Ovary (tissue), 7 donors: ENCODE measurements at regions not wholly inside any gene's neighbourhood (a gene's known extent, or its start where the extent isn't known, plus 50 kb on each side); places are given as distances from the start of the nearest gene placed in this dataset.

Source experiments
- DNase-seq, 5 donors: peaks; one replicate each; pipeline ENCODE4 v3.0.0-alpha.2; 2019 to 2020
- H3K27ac ChIP-seq, 2 donors: fragments of 200-600 bp; one replicate each; pipeline versions ENCODE4 v1.5.1 to v1.8.0; 2019 to 2022
- H3K27me3 ChIP-seq: fragments of 200-600 bp; one replicate; pipeline ENCODE4 v1.8.0; 2022
- H3K36me3 ChIP-seq: fragments of 200-600 bp; sonication (generic); one replicate; pipeline ENCODE4 v1.5.1; 2019
- H3K4me1 ChIP-seq: one replicate; pipeline ENCODE4 v1.8.1; 2013; ENCODE audit warnings: mild to moderate bottlenecking, moderate library complexity; ENCODE audit not compliant: insufficient read depth
- H3K4me3 ChIP-seq: fragments of 200-600 bp; sonication (generic); one replicate; pipeline ENCODE4 v1.5.1; 2017
- H3K9me3 ChIP-seq, 2 donors: fragments of 200-600 bp in 1 of 2; sonication (generic) in 1 of 2; one replicate each; pipeline versions ENCODE4 v1.5.1 to v1.8.1; 2013 to 2019; ENCODE audit warnings: mild to moderate bottlenecking in 1 of 2, moderate library complexity in 1 of 2
- EP300 ChIP-seq: sonication (generic); formaldehyde crosslinking; IDR thresholded peaks from one replicate; pipeline ENCODE4 v1.6.1; 2017; ENCODE audit warnings: antibody characterized with exemption
- POLR2A ChIP-seq: fragments of 450-650 bp; IDR thresholded peaks from one replicate; pipeline ENCODE4 v1.6.1; 2017; ENCODE audit warnings: antibody characterized with exemption, mild to moderate bottlenecking, moderate library complexity
- WGBS, 3 donors: extraction: QIAGEN DNeasy Blood & Tissue Kit in 1 of 3; methylation state at CpG; one replicate each; pipeline versions ENCODE4 v1.1.5 to v1.1.7; 2013 to 2017; 5-methylcytosine and 5-hydroxymethylcytosine counted together
- intact Hi-C, 4 donors: fragments of 100-400 bp; cut with DNase I; formaldehyde crosslinking; loops; one replicate each; pipeline versions ENCODE4 v1.11.0 to v1.15.1; 2022 to 2023
- TF ChIP-seq, protein P1 (sequence below), 3 donors: fragments of 450-650 bp in 2 of 3; fragments of 200-600 bp in 1 of 3; IDR thresholded peaks; one replicate each; pipeline versions ENCODE4 v1.5.1 to v1.8.0; 2016 to 2022; ENCODE audit warnings: antibody characterized with exemption in 3 of 3, mild to moderate bottlenecking in 1 of 3
- donor health status: DM: no; HTN: no; CAD: no; lungs with moderate emphysema.
- donor health status: DM: no; HTN: no; CAD: no.
- donor health status: Bipolar disorder and iron deficiency.
- donor health status: DM: no; HTN: no; CAD: no.
- donor health status: DM: yes; HTN: yes; CAD: no.

GRCh38 chrX:98077440-98077839 is 1193.7 kb downstream of the RPA4 start:
- Histone ChIP-seq H3K27ac (no peak overlapping the region), H3K9me3 (no peaks in the 10 kb centered on the region), H3K4me3 (no peak overlapping the region), H3K36me3 (no peaks in the 10 kb centered on the region), H3K27me3 (no peaks in the 10 kb centered on the region), H3K4me1 (no peaks in the 10 kb centered on the region)
- intact Hi-C loops = no loop called here
- no peak for DNase-seq
- WGBS, 3 donors = 85 to 89% (median 86%) methylated on average over 5 of the region's 5 CpGs
- TF ChIP-seq, protein P1, sequence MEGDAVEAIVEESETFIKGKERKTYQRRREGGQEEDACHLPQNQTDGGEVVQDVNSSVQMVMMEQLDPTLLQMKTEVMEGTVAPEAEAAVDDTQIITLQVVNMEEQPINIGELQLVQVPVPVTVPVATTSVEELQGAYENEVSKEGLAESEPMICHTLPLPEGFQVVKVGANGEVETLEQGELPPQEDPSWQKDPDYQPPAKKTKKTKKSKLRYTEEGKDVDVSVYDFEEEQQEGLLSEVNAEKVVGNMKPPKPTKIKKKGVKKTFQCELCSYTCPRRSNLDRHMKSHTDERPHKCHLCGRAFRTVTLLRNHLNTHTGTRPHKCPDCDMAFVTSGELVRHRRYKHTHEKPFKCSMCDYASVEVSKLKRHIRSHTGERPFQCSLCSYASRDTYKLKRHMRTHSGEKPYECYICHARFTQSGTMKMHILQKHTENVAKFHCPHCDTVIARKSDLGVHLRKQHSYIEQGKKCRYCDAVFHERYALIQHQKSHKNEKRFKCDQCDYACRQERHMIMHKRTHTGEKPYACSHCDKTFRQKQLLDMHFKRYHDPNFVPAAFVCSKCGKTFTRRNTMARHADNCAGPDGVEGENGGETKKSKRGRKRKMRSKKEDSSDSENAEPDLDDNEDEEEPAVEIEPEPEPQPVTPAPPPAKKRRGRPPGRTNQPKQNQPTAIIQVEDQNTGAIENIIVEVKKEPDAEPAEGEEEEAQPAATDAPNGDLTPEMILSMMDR (IDR thresholded peaks at IDR 0.05) = no peak
- TF ChIP-seq POLR2A = no peak
- TF ChIP-seq EP300 = no peak

DNA sequence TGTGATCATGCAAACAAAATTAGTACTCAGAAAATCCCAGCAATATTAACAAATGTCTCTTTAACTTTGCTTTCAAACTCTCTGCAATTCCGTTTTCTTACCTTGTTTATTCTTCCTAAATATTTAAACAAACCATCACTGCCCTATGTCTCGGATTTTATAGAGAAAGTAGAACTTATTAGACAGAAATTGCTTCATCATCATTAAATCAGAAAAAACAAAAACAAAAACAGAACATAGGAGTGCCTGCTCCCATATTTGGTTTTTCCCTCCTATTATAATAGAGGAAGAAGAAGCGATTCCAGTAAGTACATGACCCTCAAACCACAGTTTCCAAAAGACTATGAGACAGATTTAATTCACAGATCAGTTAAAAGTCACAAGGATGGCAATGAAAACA is 1228.0 kb downstream of the RPA4 start:
- no peaks in the 10 kb centered on the region for H3K4me1 ChIP-seq
- 57 to 63% (median 62%) methylated on average over 3 of the region's 3 CpGs for WGBS, 3 donors
- no peaks in the 10 kb centered on the region for H3K9me3 ChIP-seq
- H3K4me3 ChIP-seq = no peak overlapping the region
- no peak for DNase-seq
- TF ChIP-seq, protein P1 (IDR thresholded peaks at IDR 0.05) = no peak
- TF ChIP-seq POLR2A = no peak
- intact Hi-C loops = no loop called here
- H3K27me3 ChIP-seq = no peaks in the 10 kb centered on the region
- H3K36me3 ChIP-seq = no peaks in the 10 kb centered on the region
- H3K27ac ChIP-seq = no peak overlapping the region

GRCh38 chrX:98114021-98114420 is 1230.3 kb downstream of the RPA4 start:
- no peak overlapping the region for H3K4me3 ChIP-seq
- no peak overlapping the region for H3K27ac ChIP-seq
- WGBS, 3 donors = 68 to 76% (median 74%) methylated on average over 2 of the region's 2 CpGs
- no peaks in the 10 kb centered on the region for H3K36me3 ChIP-seq
- H3K9me3 ChIP-seq = no peaks in the 10 kb centered on the region
- intact Hi-C loops = no loop called here
- H3K27me3 ChIP-seq = no peaks in the 10 kb centered on the region
- H3K4me1 ChIP-seq = no peaks in the 10 kb centered on the region
- DNase-seq = no peak
- TF ChIP-seq POLR2A = no peak
- TF ChIP-seq EP300 = no peak
- TF ChIP-seq, protein P1 (IDR thresholded peaks at IDR 0.05) = no peak

DNA sequence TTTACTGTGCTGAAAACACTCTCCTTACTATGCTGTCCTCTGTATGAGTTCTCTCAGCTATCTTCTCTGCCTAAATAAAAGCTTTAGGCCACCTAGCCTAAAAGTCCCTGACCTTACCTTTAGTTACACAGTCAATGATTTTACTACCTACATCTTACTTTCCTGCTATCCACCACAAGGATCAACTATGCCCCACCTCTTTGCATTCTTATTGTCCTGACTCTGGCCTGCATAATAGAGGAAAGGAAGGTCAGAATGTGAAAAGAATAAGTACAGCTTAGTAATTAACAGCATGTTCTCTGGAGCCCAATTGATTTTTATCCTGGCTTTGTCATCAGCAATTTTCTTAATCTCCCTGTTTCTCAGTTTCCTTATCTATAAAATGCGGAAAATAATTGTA is 1257.8 kb downstream of the RPA4 start:
- H3K27ac ChIP-seq = no peak overlapping the region
- DNase-seq = no peak
- 71 to 82% (median 71%) methylated on average over 1 of the region's 1 CpG for WGBS, 3 donors
- intact Hi-C loops = no loop called here
- H3K4me1 ChIP-seq = no peaks in the 10 kb centered on the region
- TF ChIP-seq POLR2A (no peak), EP300 (no peak)
- TF ChIP-seq, protein P1 (IDR thresholded peaks at IDR 0.05) = no peak
- no peak overlapping the region for H3K4me3 ChIP-seq
- H3K9me3 ChIP-seq = no peaks in the 10 kb centered on the region
- no peaks in the 10 kb centered on the region for H3K36me3 ChIP-seq
- H3K27me3 ChIP-seq = no peaks in the 10 kb centered on the region

DNA sequence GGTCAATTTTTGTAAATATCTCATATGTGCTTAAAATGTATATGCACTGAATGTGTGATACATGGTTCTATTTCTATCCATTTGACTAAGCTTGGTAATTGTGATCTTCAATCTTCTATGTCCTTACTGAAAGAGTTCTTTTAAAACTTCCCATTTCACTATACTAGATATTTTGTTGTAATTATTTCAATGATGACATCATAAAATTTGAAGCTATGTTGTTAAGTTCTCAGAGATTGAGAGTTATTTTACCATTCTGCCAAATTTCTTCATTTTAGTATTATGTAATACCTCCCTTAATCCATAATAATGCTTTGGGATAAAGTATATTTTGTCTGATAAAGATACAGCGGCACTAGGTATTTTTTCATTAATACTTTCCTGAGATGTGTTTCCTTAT is 1307.3 kb downstream of the RPA4 start:
- Histone ChIP-seq H3K4me3 (no peak overlapping the region), H3K36me3 (no peaks in the 10 kb centered on the region), H3K4me1 (no peaks in the 10 kb centered on the region), H3K27ac (no peak overlapping the region), H3K9me3 (no peaks in the 10 kb centered on the region), H3K27me3 (no peaks in the 10 kb centered on the region)
- intact Hi-C loops = no loop called here
- 85 to 98% (median 93%) methylated on average over 1 of the region's 1 CpG for WGBS, 3 donors
- DNase-seq = no peak
- TF ChIP-seq EP300 (no peak), POLR2A (no peak)
- TF ChIP-seq, protein P1 (IDR thresholded peaks at IDR 0.05) = no peak
